Nucleus accumbens (tissue), 56 donors: ENCODE measurements at regions not wholly inside any gene's neighbourhood (a gene's known extent, or its start where the extent isn't known, plus 50 kb on each side); places are given as distances from the start of the nearest gene placed in this dataset.
"Not testable (repeated sequence)": the region's sequence is repeated elsewhere in the genome, so short reads cannot be mapped to it uniquely, and the experiment has no call there.

ENCODE experiments used
- DNase-seq, 56 donors: peaks; one replicate each; lab custom pipeline; 2025; lab: John Stamatoyannopoulos, UW

- DNase-seq = no peak
Measured at GRCh38 chr10:18735711-18736110, 76.5 kb downstream of the ARL5B start.

GRCh38 chr10:18737236-18737635, 78.0 kb downstream of the ARL5B start:
- DNase-seq = no peak

- no peak for DNase-seq
Measured at GRCh38 chr10:18737841-18738240, 78.6 kb downstream of the ARL5B start.

DNA sequence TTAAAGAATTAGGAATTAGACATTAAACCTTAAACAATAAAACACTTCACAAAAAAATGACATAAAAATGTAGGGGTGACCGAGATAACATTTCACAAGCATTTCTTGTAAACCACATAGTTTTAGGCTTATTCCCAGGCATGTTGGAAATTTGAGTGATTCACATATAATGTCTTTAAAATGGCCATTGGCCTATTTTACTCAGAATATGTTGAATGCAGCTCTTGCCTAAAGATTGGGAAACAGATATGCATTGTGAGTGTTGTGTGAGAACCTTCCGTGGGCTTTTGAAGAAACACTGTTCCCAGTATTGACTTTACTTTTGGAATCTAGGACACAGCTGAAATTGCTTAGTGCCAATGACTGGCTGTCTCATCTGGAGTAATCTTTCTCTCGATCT, 79.6 kb downstream of the ARL5B start:
- no peak for DNase-seq

DNA sequence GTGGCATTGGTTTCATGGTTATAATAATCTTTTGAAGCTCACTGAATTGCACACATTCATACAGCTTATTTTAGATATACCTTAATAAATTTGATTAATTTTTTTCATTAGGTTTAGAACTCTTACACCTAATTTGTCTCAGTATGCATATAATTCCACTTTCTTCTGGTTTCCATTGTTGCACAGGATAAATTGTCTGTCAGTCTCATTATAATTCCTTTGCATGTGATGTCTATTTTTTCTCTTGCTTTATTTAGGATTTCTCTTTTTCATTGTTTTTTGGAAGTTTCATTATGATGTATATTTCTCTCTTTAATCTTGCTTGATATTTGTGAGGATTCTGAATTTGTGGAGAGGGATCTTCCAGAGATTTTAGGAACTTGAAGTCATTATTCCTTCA, 84.7 kb downstream of the ARL5B start:
- DNase-seq = no peak

DNA sequence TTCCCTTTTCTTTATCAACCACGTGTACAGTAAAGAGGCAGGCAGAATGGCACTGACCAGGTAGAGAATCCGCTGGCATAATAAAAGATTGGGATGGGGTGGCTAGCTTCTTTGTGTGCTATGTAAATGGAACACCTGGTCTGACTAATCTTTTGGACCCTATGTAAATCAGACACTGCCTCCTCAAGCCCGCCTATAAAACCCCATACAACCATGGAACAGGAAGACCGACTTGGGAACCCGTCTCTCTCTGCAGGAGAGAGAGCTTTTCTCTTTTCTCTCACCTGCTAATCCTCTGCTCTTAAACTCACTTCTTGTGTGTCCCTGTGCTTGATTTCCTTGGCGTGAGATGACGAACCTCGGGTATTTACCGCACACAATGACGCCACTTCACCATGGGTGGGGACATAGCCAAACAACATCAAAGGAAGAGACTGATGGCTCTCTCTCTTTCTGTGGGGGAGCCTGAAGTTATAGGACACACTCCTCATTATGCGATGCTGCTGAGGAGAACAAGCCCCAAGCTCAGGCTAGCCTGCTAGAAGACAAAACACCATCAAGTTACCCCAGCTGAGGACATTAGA, 94.2 kb downstream of the ARL5B start:
- DNase-seq = no peak

- no peak for DNase-seq
Measured at GRCh38 chr10:18759575-18759974, 100.3 kb downstream of the ARL5B start.

- no peak for DNase-seq
Measured at GRCh38 chr10:18760836-18761235, 101.6 kb downstream of the ARL5B start.

DNA sequence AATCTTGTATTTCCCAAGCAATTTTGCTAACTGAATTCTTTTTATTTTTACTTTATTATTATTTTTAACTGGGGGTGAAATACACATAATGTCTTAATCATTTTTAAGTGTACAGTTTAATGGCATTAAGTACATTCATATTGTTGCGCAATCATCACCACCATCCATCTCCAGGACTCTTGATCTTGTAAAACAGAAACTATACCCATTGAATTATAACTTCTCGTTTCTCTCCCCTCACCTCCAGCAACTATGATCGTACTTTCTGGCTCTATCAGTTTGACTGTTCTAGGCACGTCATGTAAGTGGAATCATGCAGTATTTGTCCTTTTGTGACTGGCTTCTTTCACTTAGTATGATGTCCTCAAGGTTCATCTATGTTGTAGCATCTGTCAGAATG, 108.8 kb downstream of the ARL5B start:
- DNase-seq = no peak

- no peak for DNase-seq
Measured at GRCh38 chr10:18773180-18773579, 113.9 kb downstream of the ARL5B start.

GRCh38 chr10:18777258-18777657, 118.0 kb downstream of the ARL5B start:
- no peak for DNase-seq

GRCh38 chr10:18786478-18786877, 127.2 kb downstream of the ARL5B start:
- no peak for DNase-seq

DNA sequence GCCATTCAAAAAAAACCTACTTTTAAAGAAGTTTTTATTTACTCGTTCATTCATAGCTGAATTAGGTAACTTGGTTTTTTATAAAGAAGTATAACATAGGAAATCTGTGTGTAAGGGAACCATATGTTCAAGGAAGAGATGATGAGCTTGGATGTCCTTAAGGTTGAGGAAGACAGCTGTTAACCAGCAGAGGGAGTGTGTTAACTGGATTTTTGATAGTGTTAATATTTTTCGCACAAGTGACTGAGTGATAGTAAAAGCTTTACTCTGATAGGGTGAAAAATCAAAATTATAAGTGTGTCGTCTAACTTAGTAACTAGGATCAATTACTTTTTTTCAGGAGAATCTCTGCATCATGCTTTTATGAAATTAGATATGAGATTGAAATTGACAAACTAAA, 134.7 kb downstream of the ARL5B start:
- DNase-seq = no peak

DNA sequence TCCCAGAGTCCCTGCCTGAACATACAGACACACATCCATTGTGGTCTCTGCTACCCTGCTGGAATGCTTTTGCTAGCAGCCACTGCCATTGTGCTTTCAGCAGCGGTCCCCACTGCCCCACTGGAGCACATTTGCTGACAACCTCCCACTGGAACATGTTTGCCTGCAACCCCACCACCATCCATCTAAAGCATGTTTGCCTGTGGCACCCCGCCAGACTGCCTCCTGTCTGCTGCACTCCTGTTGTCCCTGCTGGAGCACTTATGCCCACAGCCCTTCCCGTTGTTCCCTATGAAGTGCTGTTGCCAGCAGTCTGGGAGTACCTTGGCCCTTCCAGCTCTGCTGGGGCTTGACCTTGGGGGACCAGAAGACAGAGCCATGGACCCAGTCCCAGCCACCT, 136.3 kb downstream of the ARL5B start:
- no peak for DNase-seq

DNA sequence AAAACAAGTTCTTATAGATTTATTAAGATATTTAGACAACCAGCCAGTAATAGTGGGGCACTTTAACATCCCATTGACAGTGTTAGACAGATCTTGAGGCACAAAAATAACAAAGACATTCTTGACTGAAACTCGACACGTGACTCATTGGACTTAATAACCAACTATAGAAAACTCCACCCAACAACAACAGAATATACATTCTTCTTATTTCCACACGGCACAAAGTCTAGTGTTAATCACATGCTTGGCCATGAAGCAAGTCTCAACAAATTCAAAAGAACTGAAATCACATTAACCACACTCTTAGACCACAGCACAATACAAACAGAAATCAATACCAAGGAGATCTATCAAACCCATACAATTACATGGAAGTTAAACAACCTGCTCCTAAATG, 138.1 kb downstream of the ARL5B start:
- no peak for DNase-seq

DNA sequence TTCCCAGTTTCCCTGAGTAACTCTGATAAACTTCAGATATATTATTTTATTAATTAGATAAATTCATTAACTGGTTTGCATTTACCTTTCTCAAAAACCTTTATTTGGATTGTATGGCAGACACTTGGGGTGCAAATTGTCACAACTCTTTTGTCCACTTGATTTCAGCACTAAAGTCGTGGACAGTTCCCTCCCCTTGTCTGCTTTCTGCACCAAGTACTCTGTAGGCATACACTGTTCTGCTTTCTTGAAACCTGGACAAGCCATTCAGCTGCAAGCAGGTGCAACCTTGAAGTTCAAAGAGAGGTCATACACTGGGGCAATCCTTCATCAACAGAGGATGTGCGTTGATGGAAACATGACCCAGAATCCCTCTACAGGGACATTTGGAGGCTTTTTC, 162.9 kb downstream of the ARL5B start:
- no peak for DNase-seq

DNA sequence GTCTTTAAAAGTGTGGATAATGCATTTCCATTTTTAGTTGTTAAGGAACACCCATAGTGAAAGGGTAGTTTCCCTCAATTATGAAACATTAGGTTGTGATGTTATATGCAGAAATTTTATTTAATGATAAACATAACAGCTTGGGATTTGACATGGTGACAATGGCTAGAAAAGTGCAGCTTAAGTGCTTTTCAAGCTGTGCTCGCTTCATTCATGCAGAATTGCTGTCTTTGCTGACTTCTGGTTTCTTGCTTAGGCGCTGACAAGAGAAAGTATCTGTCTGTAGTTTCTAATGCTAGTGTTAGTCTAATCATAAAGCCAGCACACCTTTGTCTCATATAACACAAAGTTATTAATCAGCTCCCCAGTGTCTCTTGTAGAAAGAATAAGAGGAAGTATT, 170.0 kb downstream of the ARL5B start:
- no peak for DNase-seq

GRCh38 chr10:18830277-18830676, 171.0 kb downstream of the ARL5B start:
- DNase-seq = no peak

- DNase-seq = not testable (repeated sequence)
Measured at GRCh38 chr10:18856623-18857022, 192.0 kb upstream of the MALRD1 start.

DNA sequence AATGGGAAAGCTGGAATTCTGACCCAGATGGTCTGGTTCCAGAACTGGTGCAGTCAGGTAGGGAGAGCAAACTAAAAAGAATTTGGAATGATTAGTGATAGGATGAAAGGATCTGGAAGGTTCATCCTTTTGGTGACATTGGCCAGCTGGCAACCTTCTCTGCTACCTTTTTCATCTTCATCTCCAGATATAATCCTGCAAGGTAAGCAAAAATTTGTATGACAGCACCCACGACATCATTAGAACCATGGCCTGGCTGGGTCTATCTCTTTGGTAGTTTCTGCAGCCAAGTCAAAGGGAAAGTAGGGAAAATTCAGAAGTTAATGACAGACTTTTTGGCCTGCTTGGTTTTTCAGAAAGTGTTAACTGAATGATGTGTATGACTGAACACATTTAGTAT, 188.9 kb upstream of the MALRD1 start:
- no peak for DNase-seq

GRCh38 chr10:18860186-18860585, 188.4 kb upstream of the MALRD1 start:
- DNase-seq = no peak

DNA sequence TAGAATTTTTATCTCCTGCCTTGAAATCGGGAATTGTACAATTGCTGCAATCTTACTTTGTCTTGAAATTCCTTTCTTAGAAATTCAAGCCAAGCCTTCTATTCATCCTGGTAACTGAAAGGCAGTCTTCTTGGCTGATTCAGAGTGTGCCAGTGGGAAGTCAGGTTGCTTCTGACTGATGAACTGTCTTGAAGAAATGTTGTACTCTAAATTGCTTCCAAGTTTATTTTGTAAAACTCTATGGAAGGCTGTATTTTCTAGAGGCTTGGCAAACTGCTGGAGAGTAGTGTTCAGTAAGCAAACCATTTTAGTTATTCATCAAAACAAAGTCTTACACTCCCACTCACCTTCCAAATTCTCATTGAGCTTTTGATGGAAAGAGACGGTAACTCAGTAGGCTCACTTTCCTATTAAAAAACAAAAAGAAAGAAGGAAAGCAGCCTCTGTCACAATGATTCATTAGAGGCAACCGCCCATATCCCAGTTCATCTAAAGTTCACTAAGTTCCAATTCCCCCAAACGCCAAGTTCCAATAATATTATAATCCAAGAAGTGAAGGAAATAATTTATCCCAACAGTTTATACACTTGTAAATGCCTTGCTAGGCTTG, 187.9 kb upstream of the MALRD1 start:
- DNase-seq = peak in 4 of 56 donors; percentile 4 to 12 (median 8)

DNA sequence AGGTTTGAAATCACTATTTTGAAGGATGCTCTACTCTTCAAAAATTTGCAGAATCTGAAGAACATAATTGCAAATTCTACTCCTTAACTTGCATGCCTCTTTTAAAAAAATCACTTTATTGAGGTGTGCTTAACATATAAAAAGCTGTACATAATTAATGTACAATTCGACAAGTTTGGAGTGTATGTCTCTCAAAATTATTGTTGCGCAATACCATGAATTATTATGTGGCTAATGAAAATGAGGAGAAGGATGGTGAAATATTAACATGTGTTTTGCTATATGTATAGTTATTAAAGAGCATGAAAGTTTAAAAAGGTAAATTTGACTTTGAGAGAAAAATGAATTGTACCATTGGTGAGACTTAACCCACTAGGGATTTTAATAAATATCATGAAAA, 187.2 kb upstream of the MALRD1 start:
- DNase-seq = no peak
